Fibroblast of mammary gland (primary cell): ENCODE measurements at regions not wholly inside any gene's neighbourhood (a gene's known extent, or its start where the extent isn't known, plus 50 kb on each side); places are given as distances from the start of the nearest gene placed in this dataset.
"Not testable (repeated sequence)": the region's sequence is repeated elsewhere in the genome, so short reads cannot be mapped to it uniquely, and the experiment has no call there.

ENCODE experiments used
- DNase-seq: peaks from one replicate; pipeline ENCODE4 v3.0.0-alpha.2; 2010; ENCODE audit warnings: low read depth
- H3K4me3 ChIP-seq: 2 replicates; pipeline ENCODE4 v1.5.1; 2011; ENCODE audit warnings: low read depth, mild to moderate bottlenecking, low read length, moderate library complexity; ENCODE audit not compliant: control insufficient read depth

DNA sequence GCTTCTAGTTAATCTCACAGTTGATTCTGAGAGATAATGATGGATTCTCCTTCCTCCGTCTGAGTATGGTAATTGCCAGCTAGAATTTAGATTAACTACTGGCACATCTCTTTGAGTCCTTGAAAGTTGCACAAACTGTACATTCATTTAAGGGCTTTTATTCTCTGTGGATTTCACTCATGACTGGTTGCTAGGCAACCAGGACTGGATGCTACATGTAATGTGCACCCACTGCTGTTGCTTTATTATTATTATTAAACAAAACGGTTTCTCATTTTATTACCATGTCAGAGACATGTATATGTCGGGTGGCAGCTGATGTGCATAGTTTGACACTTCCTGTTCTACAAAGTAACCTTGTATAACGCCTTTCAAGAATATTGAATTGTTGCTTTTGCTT, 1882.8 kb downstream of the KHDRBS2 start:
- H3K4me3 ChIP-seq, DNase-seq: not testable (repeated sequence)

DNA sequence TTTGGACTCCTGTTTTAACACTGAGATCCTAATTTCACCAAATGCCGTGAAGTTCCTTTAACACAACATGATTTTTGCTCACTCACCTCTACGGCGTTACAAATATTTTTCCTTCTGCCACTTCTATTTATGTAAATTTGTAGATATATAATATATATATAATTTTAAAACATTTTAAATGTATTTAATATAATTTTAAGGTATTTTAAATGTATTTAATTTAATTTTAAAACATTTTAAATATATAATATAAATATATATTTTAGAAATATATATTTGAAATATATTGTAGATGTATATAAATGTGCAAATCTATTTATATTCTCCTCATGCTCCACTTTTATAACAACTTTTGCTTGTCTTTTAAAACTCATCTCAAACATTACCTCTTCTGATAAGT, 1883.5 kb downstream of the KHDRBS2 start:
- H3K4me3 ChIP-seq = not testable (repeated sequence)

DNA sequence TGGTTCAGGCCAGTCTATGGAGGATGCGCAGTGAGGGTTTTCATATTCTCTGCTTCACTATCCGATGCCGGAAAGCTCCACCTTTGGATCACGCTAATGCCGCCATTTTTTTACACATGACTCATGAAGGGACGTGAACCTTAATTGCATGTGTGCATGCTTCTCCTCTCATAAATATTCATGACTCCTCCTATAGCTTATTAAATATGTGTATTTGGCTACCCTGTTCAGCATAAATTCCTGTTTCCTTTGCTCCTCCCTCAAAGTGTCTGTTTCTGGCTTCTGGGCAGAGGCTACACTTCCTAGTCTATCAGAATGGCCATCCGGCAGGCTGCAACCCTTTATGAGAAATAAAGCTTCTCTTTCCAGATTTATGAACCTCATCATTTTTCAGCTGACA, 1890.8 kb downstream of the KHDRBS2 start:
- H3K4me3 ChIP-seq, DNase-seq: not testable (repeated sequence)

More for the DNA sequence above, 1883.5 kb downstream of the KHDRBS2 start:
- not testable (repeated sequence) for DNase-seq

DNA sequence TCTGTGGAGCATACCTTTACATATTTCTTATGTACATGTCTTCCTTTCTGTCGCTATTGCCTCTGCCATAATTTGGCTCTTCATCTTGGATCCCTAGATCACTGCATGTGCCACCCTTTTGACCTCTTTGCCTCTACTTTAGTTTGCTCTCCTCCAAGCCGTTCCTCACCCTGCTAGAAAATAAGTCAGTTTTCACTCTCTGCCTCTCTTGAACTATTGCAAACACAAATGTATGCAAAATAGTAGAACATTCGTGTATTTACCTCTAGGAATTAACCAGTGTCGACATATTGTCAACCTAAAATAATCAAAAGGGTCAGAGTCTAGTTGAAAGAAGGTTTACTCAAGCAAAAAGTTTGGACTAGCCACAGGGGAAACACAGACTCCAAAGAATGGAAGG, 1893.1 kb downstream of the KHDRBS2 start:
- H3K4me3 ChIP-seq, DNase-seq: not testable (repeated sequence)

DNA sequence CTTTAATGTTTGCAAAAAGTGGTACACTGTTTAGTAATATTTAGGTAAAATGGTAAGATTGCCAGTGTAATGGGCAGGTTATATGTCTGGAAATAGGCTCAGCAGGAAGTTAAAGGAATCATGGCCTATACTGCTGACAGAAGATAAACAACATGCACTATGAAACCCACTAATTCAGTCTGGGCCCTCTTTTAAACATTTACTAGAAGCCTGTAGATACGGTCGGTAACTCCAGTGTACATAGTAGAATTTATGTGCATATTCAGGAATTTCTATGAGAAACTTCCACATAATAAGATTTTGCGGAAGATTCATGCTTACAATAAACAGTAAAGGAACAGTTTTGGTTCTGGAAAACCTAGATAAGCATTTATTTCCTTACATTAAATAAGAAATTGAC, 1896.9 kb downstream of the KHDRBS2 start:
- H3K4me3 ChIP-seq, DNase-seq: not testable (repeated sequence)

DNA sequence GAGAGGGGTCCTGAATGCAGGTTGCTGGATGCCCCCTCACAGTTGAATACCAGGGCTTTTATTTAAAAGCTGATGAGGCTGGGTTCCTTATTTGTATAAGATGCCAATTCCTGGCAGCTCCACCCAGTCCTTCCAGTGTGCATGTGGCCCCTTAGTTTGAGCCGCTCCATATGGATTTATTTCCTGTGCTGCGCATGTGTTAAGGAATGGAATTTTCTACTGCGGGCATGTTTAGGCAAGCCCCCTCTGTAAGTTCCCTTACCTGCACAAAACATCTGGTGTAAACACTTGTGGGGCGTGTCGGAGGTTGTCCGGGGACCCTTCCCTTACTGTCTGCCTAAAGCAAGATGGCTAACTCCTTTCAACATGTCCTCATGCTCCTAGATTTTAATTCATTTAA, 1901.4 kb downstream of the KHDRBS2 start:
- not testable (repeated sequence) for DNase-seq, H3K4me3 ChIP-seq

DNA sequence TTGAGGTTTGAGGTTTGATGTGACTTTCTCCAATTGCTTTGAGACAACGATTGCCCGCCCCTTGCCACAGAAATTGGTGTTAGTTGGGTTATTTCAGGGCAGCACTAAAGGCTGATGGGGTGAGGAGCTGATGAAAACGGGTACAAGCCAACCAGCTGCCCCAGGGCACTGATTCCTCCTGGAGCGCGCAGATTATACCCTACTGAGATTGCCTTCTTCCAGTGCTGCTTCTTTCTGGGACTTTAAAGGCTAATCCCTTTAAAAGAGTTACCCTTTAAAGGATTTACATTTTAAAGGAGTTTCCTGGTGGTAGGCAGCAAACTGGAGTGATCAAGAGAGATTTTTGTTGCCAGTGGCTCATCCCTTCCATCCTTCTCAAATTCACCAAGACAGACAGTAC, 1903.3 kb downstream of the KHDRBS2 start:
- not testable (repeated sequence) for H3K4me3 ChIP-seq, DNase-seq

DNA sequence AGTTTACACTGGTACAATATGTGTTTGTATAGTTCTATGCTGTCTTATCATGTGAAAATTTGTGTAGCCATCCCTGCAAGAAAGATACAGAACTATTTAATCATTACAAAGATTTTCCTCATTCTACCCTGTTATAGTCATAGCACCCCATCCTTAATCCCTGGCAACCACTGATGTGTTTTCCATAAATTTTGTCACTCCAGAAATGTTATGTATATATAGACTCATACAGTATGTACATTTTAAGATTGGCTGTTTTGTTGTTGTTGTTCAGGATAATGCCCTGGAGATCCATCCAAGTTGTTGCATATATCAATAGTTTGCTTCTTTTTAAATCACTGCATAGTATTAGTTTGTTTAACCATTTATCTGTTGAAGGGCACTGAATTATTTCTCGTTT, 1911.9 kb downstream of the KHDRBS2 start:
- H3K4me3 ChIP-seq, DNase-seq: not testable (repeated sequence)

DNA sequence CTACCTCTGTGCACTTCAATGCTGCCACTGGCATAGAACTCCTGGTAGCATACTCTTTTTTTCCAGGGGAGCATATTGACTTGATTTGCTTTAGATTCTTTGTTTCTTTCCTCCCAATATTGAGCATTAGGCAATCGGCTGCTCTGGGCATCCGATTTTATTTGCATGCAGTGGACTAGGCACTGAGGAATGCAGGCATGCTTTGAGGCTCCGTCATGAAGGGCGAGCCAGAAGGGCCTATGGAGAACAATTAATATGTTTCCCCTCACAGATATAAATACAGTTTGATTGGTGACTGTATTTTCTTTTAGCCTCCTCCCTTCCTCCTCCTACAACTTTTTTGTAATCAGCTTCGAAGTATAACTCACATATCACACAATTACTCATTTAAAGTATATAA, 1918.2 kb downstream of the KHDRBS2 start:
- not testable (repeated sequence) for DNase-seq, H3K4me3 ChIP-seq

DNA sequence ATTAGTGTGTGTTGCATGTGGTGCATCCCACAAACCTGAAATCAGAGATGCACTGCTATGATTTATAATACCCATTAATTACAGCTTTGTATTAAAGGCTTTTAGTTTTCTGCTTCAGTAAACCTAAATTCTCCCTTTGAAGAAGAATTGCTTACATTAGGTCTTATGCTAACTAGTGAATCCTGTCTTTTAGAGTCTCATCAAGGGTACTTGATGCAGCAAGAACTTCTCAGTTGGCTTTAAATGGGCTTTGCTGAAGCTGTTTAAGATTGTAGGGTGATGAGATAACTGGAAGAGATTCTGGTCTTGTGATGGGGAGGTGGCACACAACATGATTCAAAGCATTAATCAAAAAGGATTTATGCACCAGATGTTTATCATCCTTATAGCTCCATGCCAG, 1920.1 kb downstream of the KHDRBS2 start:
- DNase-seq, H3K4me3 ChIP-seq: not testable (repeated sequence)

DNA sequence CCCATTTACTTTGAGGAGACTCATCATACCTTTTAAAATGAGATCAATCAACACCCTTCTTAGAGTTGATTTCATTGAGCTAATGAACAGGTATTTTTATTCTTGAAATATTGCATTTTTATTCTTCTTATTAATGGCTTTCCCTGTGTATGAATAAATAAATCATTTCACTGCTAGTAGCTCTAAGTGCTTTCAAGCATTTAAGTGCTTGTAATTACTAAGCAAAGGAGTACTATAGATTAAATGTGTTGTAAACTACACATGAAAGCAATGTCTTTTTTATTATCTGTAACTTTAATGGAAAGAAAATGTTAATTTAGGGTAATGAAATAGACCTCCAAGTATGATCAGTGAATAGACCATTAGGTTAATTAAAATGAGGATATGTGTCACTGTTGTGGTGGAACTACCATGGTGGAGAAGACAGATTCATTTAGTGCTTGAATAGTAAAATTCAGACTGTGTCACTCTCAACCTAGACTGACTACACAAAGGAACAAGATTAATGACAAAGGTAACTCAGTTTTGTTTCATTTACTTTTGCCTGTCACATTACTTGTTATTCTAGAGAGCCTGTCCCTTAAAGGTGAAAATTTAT, 1943.5 kb downstream of the KHDRBS2 start:
- not testable (repeated sequence) for DNase-seq

DNA sequence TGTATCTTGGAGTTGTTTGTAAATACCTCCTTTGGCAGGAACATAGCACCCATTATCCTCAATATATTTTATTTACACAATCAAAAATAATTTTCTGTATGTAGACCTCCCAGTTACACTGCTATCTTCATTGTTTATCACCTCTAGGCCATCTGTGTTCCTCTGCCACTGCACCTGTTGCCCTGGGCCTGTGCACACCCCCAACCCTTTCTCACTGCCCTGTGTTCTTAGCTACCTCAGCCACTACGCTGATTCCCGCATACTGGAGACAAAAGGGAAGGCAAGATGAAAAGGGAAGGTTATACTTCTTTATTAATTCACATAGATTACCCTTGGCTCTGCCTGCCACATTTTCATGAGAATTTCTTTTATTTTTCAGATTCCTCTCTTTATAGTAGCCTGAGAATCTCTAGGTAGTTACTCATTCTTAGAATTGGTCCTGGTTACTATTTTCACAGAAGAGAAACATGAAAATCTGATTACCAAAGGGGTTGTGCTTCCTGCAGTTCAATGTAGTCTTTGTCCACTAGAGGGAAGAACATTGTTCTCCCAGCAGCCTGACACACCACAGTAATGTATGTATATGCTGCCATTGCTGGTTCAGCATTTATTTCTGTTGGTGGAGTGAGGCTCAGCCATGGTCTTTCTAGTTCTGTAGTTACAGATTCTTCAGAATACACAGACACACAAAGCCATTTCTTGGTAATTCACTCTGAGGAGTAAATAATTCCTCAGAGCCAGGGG, 1947.5 kb downstream of the KHDRBS2 start:
- H3K4me3 ChIP-seq, DNase-seq: not testable (repeated sequence)

More for the DNA sequence above, 1943.5 kb downstream of the KHDRBS2 start:
- not testable (repeated sequence) for H3K4me3 ChIP-seq

DNA sequence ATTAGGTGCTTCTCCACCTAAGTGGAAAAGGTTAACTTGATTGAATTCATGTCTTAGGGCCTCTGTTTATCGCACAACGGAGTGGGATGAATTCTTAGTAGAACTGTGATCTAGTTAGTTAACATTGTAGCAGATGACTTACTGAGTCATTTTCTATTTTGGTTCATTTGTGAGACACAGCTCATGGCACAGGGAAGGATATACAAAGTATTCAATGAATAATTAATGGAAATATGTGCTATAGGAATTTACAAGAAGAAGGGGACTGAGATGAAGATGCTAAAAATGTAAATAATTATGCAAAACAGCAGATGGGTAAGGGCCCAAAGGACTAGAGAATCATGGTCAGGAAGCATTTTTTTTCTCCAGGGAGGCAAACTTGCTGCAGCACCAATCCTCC, 1950.9 kb downstream of the KHDRBS2 start:
- H3K4me3 ChIP-seq, DNase-seq: not testable (repeated sequence)

DNA sequence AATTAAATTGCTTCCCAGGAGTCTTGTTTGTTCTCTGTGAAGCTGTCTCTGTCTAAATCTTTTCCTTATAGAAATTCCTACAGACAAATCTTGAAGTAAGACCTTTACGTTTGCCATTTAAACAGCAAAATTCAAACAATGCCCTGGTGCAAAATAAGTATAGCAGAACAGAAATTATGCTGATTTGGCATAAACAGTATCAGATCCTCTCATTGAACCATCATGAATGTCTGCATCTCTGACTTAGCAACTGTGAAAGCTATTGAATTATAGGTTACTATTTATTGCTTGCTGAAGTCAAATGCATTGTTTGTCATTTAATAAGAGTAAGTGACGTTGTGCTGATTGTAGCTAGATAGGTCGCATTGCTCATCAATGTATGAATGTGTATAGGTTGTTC, 1952.3 kb downstream of the KHDRBS2 start:
- not testable (repeated sequence) for DNase-seq, H3K4me3 ChIP-seq

DNA sequence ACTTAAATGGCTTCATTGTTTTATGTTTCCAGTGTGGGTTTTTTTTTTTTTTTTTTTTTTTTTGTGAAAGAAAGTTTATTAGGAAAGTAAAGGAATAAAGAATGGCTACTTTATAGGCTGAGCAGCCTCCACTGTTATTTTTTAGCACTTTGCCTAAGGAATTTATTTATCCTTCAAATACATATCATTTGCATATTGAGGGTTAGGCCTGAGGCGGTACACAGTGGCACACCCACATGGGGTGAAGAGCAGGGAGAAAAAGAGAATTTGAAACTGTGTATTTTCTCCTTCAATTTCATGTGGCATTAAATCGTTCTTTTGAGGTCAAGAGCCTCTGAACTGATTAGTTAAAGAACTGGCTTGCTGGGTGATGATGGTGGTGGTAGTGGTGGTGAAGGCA, 1977.1 kb downstream of the KHDRBS2 start:
- not testable (repeated sequence) for H3K4me3 ChIP-seq

More for the DNA sequence above, 1977.1 kb downstream of the KHDRBS2 start:
- DNase-seq = not testable (repeated sequence)
